HG02943 (cell line): ENCODE measurements at regions not wholly inside any gene's neighbourhood (a gene's known extent, or its start where the extent isn't known, plus 50 kb on each side); places are given as distances from the start of the nearest gene placed in this dataset.
"Not testable (repeated sequence)": the region's sequence is repeated elsewhere in the genome, so short reads cannot be mapped to it uniquely, and the experiment has no call there.

Experiments
- ATAC-seq: cut with Tn5 transposase; IDR thresholded peaks from one replicate; pipeline ENCODE4 v1.9.1; 2021; ENCODE audit warnings: mild to moderate bottlenecking, low read depth, moderate library complexity; ENCODE audit not compliant: unreplicated experiment

- ATAC-seq: no peak
Observed at GRCh38 chr6:66054967-66055366, 347.9 kb upstream of the EYS start.

GRCh38 chr6:66051812-66052211 lies 344.8 kb upstream of the EYS start:
- no peak for ATAC-seq

- no peak for ATAC-seq
Observed at GRCh38 chr6:66048684-66049474, 341.9 kb upstream of the EYS start.

GRCh38 chr6:66032626-66033025 lies 325.6 kb upstream of the EYS start:
- ATAC-seq: no peak

- no peak for ATAC-seq
Observed at GRCh38 chr6:66029391-66029790, 322.4 kb upstream of the EYS start.

GRCh38 chr6:65999288-65999791 lies 292.3 kb upstream of the EYS start:
- ATAC-seq: no peak

GRCh38 chr6:65998544-65998943 lies 291.5 kb upstream of the EYS start:
- no peak for ATAC-seq

- no peak for ATAC-seq
Observed at GRCh38 chr6:65997539-65997938, 290.5 kb upstream of the EYS start.

- no peak for ATAC-seq
Observed at GRCh38 chr6:65996096-65996495, 289.1 kb upstream of the EYS start.

GRCh38 chr6:65989676-65990075 lies 282.6 kb upstream of the EYS start:
- ATAC-seq: no peak

- no peak for ATAC-seq
Observed at GRCh38 chr6:65988006-65988405, 281.0 kb upstream of the EYS start.

GRCh38 chr6:65984089-65984488 lies 277.1 kb upstream of the EYS start:
- ATAC-seq: no peak

- no peak for ATAC-seq
Observed at GRCh38 chr6:65979120-65979519, 272.1 kb upstream of the EYS start.

GRCh38 chr6:65971252-65971651 lies 264.2 kb upstream of the EYS start:
- ATAC-seq: not testable (repeated sequence)

- no peak for ATAC-seq
Observed at GRCh38 chr6:65964261-65964660, 257.2 kb upstream of the EYS start.

- no peak for ATAC-seq
Observed at GRCh38 chr6:65955034-65955433, 248.0 kb upstream of the EYS start.

- no peak for ATAC-seq
Observed at GRCh38 chr6:65948062-65948461, 241.0 kb upstream of the EYS start.

GRCh38 chr6:65943548-65943947 lies 236.5 kb upstream of the EYS start:
- no peak for ATAC-seq

- ATAC-seq: no peak
Observed at GRCh38 chr6:65943051-65943450, 236.0 kb upstream of the EYS start.

- no peak for ATAC-seq
Observed at GRCh38 chr6:65938000-65938399, 231.0 kb upstream of the EYS start.

- no peak for ATAC-seq
Observed at GRCh38 chr6:65935412-65935811, 228.4 kb upstream of the EYS start.

- no peak for ATAC-seq
Observed at GRCh38 chr6:65933390-65933789, 226.4 kb upstream of the EYS start.
